ENCODE measurements at regions not wholly inside any gene's neighbourhood (a gene's known extent, or its start where the extent isn't known, plus 50 kb on each side); places are given as distances from the start of the nearest gene placed in this dataset.

DNA sequence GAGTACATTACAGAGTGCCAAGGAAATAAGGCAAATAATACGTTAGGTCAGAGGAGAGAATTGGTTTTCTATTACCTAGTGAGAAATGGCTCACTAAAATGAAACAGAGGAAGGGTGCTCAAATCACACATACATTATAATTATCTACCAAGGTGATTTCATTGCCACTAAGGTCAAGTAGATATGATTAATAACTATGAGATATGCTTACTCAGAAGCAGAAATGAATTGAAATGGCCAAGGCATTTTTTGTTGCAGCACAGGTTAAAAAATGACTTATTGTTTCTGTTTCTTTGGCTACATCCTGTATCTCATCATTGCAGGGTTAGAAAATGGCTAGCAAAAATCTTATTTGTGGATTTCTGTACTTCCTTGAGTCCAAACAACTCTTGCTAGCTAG lies 154.5 kb upstream of the GORAB start:
- TF ChIP-seq, protein P1, sequence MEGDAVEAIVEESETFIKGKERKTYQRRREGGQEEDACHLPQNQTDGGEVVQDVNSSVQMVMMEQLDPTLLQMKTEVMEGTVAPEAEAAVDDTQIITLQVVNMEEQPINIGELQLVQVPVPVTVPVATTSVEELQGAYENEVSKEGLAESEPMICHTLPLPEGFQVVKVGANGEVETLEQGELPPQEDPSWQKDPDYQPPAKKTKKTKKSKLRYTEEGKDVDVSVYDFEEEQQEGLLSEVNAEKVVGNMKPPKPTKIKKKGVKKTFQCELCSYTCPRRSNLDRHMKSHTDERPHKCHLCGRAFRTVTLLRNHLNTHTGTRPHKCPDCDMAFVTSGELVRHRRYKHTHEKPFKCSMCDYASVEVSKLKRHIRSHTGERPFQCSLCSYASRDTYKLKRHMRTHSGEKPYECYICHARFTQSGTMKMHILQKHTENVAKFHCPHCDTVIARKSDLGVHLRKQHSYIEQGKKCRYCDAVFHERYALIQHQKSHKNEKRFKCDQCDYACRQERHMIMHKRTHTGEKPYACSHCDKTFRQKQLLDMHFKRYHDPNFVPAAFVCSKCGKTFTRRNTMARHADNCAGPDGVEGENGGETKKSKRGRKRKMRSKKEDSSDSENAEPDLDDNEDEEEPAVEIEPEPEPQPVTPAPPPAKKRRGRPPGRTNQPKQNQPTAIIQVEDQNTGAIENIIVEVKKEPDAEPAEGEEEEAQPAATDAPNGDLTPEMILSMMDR (IDR thresholded peaks at IDR 0.05) = no peak
- no peak for TF ChIP-seq POLR2A (IDR thresholded peaks at IDR 0.05)

Measured in right lobe of liver (tissue), 4 donors.